Dedifferentiated amniotic fluid mesenchymal stem cell (primary cell): ENCODE measurements at regions not wholly inside any gene's neighbourhood (a gene's known extent, or its start where the extent isn't known, plus 50 kb on each side); places are given as distances from the start of the nearest gene placed in this dataset.
A peak's percentile ranks its signal among the peaks of the same experiment; 100 is the strongest.
"Not testable (repeated sequence)": the region's sequence is repeated elsewhere in the genome, so short reads cannot be mapped to it uniquely, and the experiment has no call there.

Experiments used
- DNase-seq: peaks from one replicate; pipeline ENCODE4 v3.0.0-alpha.2; 2016; ENCODE audit errors: extremely low spot score

- no peak for DNase-seq
These were observed 66.9 kb upstream of the GSC start for GRCh38 chr14:94836849-94837248.

- DNase-seq = no peak
These were observed 63.7 kb upstream of the GSC start for GRCh38 chr14:94833633-94834032.

GRCh38 chr14:94831085-94831484 lies 61.2 kb upstream of the GSC start:
- no peak for DNase-seq

- DNase-seq = no peak
These were observed 58.0 kb upstream of the GSC start for GRCh38 chr14:94827711-94828447.

GRCh38 chr14:94826774-94827173 lies 56.9 kb upstream of the GSC start:
- no peak for DNase-seq

GRCh38 chr14:94823556-94824341 lies 53.8 kb upstream of the GSC start:
- peak; percentile 48 for DNase-seq

- no peak for DNase-seq
These were observed 51.8 kb upstream of the GSC start for GRCh38 chr14:94821705-94822104.

- DNase-seq = not testable (repeated sequence)
These were observed 51.0 kb upstream of the GSC start for GRCh38 chr14:94820932-94821331.
